ENCODE measurements at regions not wholly inside any gene's neighbourhood (a gene's known extent, or its start where the extent isn't known, plus 50 kb on each side); places are given as distances from the start of the nearest gene placed in this dataset.

GRCh38 chr6:120164531-120164930 is 815.0 kb upstream of the MAN1A1 start:
- TF ChIP-seq CTCF (IDR thresholded peaks at IDR 0.05) (no peak), POLR2A (IDR thresholded peaks at IDR 0.05) (no peak)

Data from lower leg skin (tissue), 3 donors.